ENCODE measurements at regions not wholly inside any gene's neighbourhood (a gene's known extent, or its start where the extent isn't known, plus 50 kb on each side); places are given as distances from the start of the nearest gene placed in this dataset.

GRCh38 chr21:16388291-16388690, 658.5 kb downstream of the USP25 start:
- no CpG with 5 or more reads among the region's 4 CpGs for WGBS (ENCODE audit: extremely low coverage, insufficient coverage, insufficient read length)
- no peaks in the 10 kb centered on the region for H3K79me2 ChIP-seq (ENCODE audit: control insufficient read depth, insufficient read depth, low read length, poor library complexity)
- H3K14ac ChIP-seq (ENCODE audit: low read length), result no peak overlapping the region
- H3K4me1 ChIP-seq (ENCODE audit: control insufficient read depth in 1 of 2, insufficient read depth in 2 of 2, low read length in 2 of 2), result peaks cover 2 to 7% of the 10 kb centered on the region in 2 experiments
- peak overlapping the region; percentile 69 for H3K27ac ChIP-seq (ENCODE audit: low read depth, low read length)
- H4K91ac ChIP-seq (ENCODE audit: low read depth, low read length), result no peak overlapping the region
- no peak overlapping the region for H4K8ac ChIP-seq (ENCODE audit: low read depth, low read length)
- no peak overlapping the region for H2BK120ac ChIP-seq (ENCODE audit: insufficient read depth, low read length, poor library complexity)
- H2AK5ac ChIP-seq (ENCODE audit: low read length), result no peak overlapping the region
- H2BK12ac ChIP-seq (ENCODE audit: low read length), result no peak overlapping the region
- H2AFZ ChIP-seq (ENCODE audit: insufficient read depth, low read length, poor library complexity), result no peak overlapping the region
- no peak overlapping the region for H3K4ac ChIP-seq (ENCODE audit: low read depth, low read length)
- no peak overlapping the region for H3K9ac ChIP-seq (ENCODE audit: low read length)
- no peaks in the 10 kb centered on the region for H3K27me3 ChIP-seq (ENCODE audit: insufficient read depth, low read length)
- H3K79me1 ChIP-seq (ENCODE audit: low read length), result no peaks in the 10 kb centered on the region
- H3K18ac ChIP-seq (ENCODE audit: low read length), result no peak overlapping the region
- H4K12ac ChIP-seq (ENCODE audit: low read depth, low read length), result no peak overlapping the region
- peak; percentile 81 to 88 for DNase-seq
- no peak overlapping the region for H3K4me3 ChIP-seq (ENCODE audit: low read depth, low read length)
- no peak overlapping the region for H3K23ac ChIP-seq (ENCODE audit: low read length)
- H3K4me2 ChIP-seq (ENCODE audit: low read length), result no peak overlapping the region
- H3K36me3 ChIP-seq (ENCODE audit: control insufficient read depth in 1 of 2, insufficient read depth in 2 of 2, low read length in 2 of 2), result no peaks in the 10 kb centered on the region
- peaks cover 2% of the 10 kb centered on the region for H3K9me3 ChIP-seq (ENCODE audit: insufficient read depth, low read depth, low read length)
- H2BK5ac ChIP-seq (ENCODE audit: low read depth, low read length, poor library complexity), result peak overlapping the region; percentile 27

GRCh38 chr21:16388911-16389560, 659.3 kb downstream of the USP25 start:
- H3K14ac ChIP-seq (ENCODE audit: low read length), result no peak overlapping the region
- no CpG with 5 or more reads among the region's 2 CpGs for WGBS (ENCODE audit: extremely low coverage, insufficient coverage, insufficient read length)
- no peaks in the 10 kb centered on the region for H3K36me3 ChIP-seq (ENCODE audit: control insufficient read depth in 1 of 2, insufficient read depth in 2 of 2, low read length in 2 of 2)
- H2BK120ac ChIP-seq (ENCODE audit: insufficient read depth, low read length, poor library complexity), result no peak overlapping the region
- H2BK12ac ChIP-seq (ENCODE audit: low read length), result no peak overlapping the region
- no peak overlapping the region for H2BK5ac ChIP-seq (ENCODE audit: low read depth, low read length, poor library complexity)
- H3K4me1 ChIP-seq (ENCODE audit: control insufficient read depth in 1 of 2, insufficient read depth in 2 of 2, low read length in 2 of 2), result peaks cover 2 to 8% of the 10 kb centered on the region in 2 experiments
- H3K4ac ChIP-seq (ENCODE audit: low read depth, low read length), result no peak overlapping the region
- no peak overlapping the region for H3K18ac ChIP-seq (ENCODE audit: low read length)
- no peak overlapping the region for H3K4me3 ChIP-seq (ENCODE audit: low read depth, low read length)
- H3K27me3 ChIP-seq (ENCODE audit: insufficient read depth, low read length), result no peaks in the 10 kb centered on the region
- H3K9ac ChIP-seq (ENCODE audit: low read length), result no peak overlapping the region
- H2AK5ac ChIP-seq (ENCODE audit: low read length), result no peak overlapping the region
- H4K8ac ChIP-seq (ENCODE audit: low read depth, low read length), result no peak overlapping the region
- H4K91ac ChIP-seq (ENCODE audit: low read depth, low read length), result no peak overlapping the region
- no peaks in the 10 kb centered on the region for H3K79me1 ChIP-seq (ENCODE audit: low read length)
- H2AFZ ChIP-seq (ENCODE audit: insufficient read depth, low read length, poor library complexity), result no peak overlapping the region
- H3K4me2 ChIP-seq (ENCODE audit: low read length), result peak overlapping the region; percentile 33
- no peaks in the 10 kb centered on the region for H3K79me2 ChIP-seq (ENCODE audit: control insufficient read depth, insufficient read depth, low read length, poor library complexity)
- no peak overlapping the region for H3K23ac ChIP-seq (ENCODE audit: low read length)
- no peak overlapping the region for H4K12ac ChIP-seq (ENCODE audit: low read depth, low read length)
- H3K27ac ChIP-seq (ENCODE audit: low read depth, low read length), result peak overlapping the region; percentile 47
- peak; percentile 74 to 83 for DNase-seq
- H3K9me3 ChIP-seq (ENCODE audit: insufficient read depth, low read depth, low read length), result peaks cover 2% of the 10 kb centered on the region

GRCh38 chr21:16389643-16390042, 659.9 kb downstream of the USP25 start:
- H3K79me1 ChIP-seq (ENCODE audit: low read length), result no peaks in the 10 kb centered on the region
- H3K27me3 ChIP-seq (ENCODE audit: insufficient read depth, low read length), result no peaks in the 10 kb centered on the region
- H3K27ac ChIP-seq (ENCODE audit: low read depth, low read length), result no peak overlapping the region
- H4K91ac ChIP-seq (ENCODE audit: low read depth, low read length), result no peak overlapping the region
- H3K4me2 ChIP-seq (ENCODE audit: low read length), result no peak overlapping the region
- no peak overlapping the region for H3K18ac ChIP-seq (ENCODE audit: low read length)
- H3K4me1 ChIP-seq (ENCODE audit: control insufficient read depth in 1 of 2, insufficient read depth in 2 of 2, low read length in 2 of 2), result peaks cover 2 to 12% of the 10 kb centered on the region in 2 experiments
- H3K4me3 ChIP-seq (ENCODE audit: low read depth, low read length), result no peak overlapping the region
- no peak overlapping the region for H2BK5ac ChIP-seq (ENCODE audit: low read depth, low read length, poor library complexity)
- no peak overlapping the region for H4K12ac ChIP-seq (ENCODE audit: low read depth, low read length)
- H3K4ac ChIP-seq (ENCODE audit: low read depth, low read length), result no peak overlapping the region
- H3K14ac ChIP-seq (ENCODE audit: low read length), result no peak overlapping the region
- no peak overlapping the region for H4K8ac ChIP-seq (ENCODE audit: low read depth, low read length)
- no peak overlapping the region for H2BK120ac ChIP-seq (ENCODE audit: insufficient read depth, low read length, poor library complexity)
- no peak overlapping the region for H2BK12ac ChIP-seq (ENCODE audit: low read length)
- peaks cover 2% of the 10 kb centered on the region for H3K9me3 ChIP-seq (ENCODE audit: insufficient read depth, low read depth, low read length)
- WGBS (ENCODE audit: extremely low coverage, insufficient coverage, insufficient read length), result no CpG with 5 or more reads among the region's 2 CpGs
- no peak overlapping the region for H3K9ac ChIP-seq (ENCODE audit: low read length)
- no peaks in the 10 kb centered on the region for H3K79me2 ChIP-seq (ENCODE audit: control insufficient read depth, insufficient read depth, low read length, poor library complexity)
- no peak overlapping the region for H3K23ac ChIP-seq (ENCODE audit: low read length)
- H2AK5ac ChIP-seq (ENCODE audit: low read length), result no peak overlapping the region
- no peak overlapping the region for H2AFZ ChIP-seq (ENCODE audit: insufficient read depth, low read length, poor library complexity)
- no peak for DNase-seq
- H3K36me3 ChIP-seq (ENCODE audit: control insufficient read depth in 1 of 2, insufficient read depth in 2 of 2, low read length in 2 of 2), result no peaks in the 10 kb centered on the region

GRCh38 chr21:16395285-16395684, 665.5 kb downstream of the USP25 start:
- H3K27ac ChIP-seq (ENCODE audit: low read depth, low read length), result no peak overlapping the region
- no peak overlapping the region for H2AK5ac ChIP-seq (ENCODE audit: low read length)
- no peak overlapping the region for H3K9ac ChIP-seq (ENCODE audit: low read length)
- H2AFZ ChIP-seq (ENCODE audit: insufficient read depth, low read length, poor library complexity), result no peak overlapping the region
- no peak overlapping the region for H4K91ac ChIP-seq (ENCODE audit: low read depth, low read length)
- no peak overlapping the region for H2BK120ac ChIP-seq (ENCODE audit: insufficient read depth, low read length, poor library complexity)
- no peak overlapping the region for H3K18ac ChIP-seq (ENCODE audit: low read length)
- no peak overlapping the region for H3K23ac ChIP-seq (ENCODE audit: low read length)
- no peaks in the 10 kb centered on the region for H3K27me3 ChIP-seq (ENCODE audit: insufficient read depth, low read length)
- H3K4me1 ChIP-seq (ENCODE audit: control insufficient read depth in 1 of 2, insufficient read depth in 2 of 2, low read length in 2 of 2), result peaks cover 0 to 6% of the 10 kb centered on the region in 2 experiments
- no peaks in the 10 kb centered on the region for H3K36me3 ChIP-seq (ENCODE audit: control insufficient read depth in 1 of 2, insufficient read depth in 2 of 2, low read length in 2 of 2)
- no peaks in the 10 kb centered on the region for H3K79me1 ChIP-seq (ENCODE audit: low read length)
- H3K4ac ChIP-seq (ENCODE audit: low read depth, low read length), result no peak overlapping the region
- peaks cover 5% of the 10 kb centered on the region for H3K9me3 ChIP-seq (ENCODE audit: insufficient read depth, low read depth, low read length)
- no peak for DNase-seq
- no peak overlapping the region for H2BK5ac ChIP-seq (ENCODE audit: low read depth, low read length, poor library complexity)
- no peak overlapping the region for H2BK12ac ChIP-seq (ENCODE audit: low read length)
- H3K4me3 ChIP-seq (ENCODE audit: low read depth, low read length), result no peak overlapping the region
- no CpG with 5 or more reads among the region's 2 CpGs for WGBS (ENCODE audit: extremely low coverage, insufficient coverage, insufficient read length)
- no peak overlapping the region for H4K12ac ChIP-seq (ENCODE audit: low read depth, low read length)
- no peak overlapping the region for H3K4me2 ChIP-seq (ENCODE audit: low read length)
- no peaks in the 10 kb centered on the region for H3K79me2 ChIP-seq (ENCODE audit: control insufficient read depth, insufficient read depth, low read length, poor library complexity)
- no peak overlapping the region for H4K8ac ChIP-seq (ENCODE audit: low read depth, low read length)
- H3K14ac ChIP-seq (ENCODE audit: low read length), result no peak overlapping the region
